Natural killer cell (primary cell): ENCODE measurements at regions not wholly inside any gene's neighbourhood (a gene's known extent, or its start where the extent isn't known, plus 50 kb on each side); places are given as distances from the start of the nearest gene placed in this dataset.

Experiments
- ATAC-seq, 3 donors: fragments of 150-1000 bp in 2 of 3; fragments of 200-7000 bp in 1 of 3; cut with Tn5 transposase; 1 replicate in 1 of 3; 2 replicates in 2 of 3; pipeline ENCODE4 v1.10.0; 2021; ENCODE audit warnings: mild to moderate bottlenecking in 2 of 3, moderate library complexity in 2 of 3
- DNase-seq, 2 donors: peaks; one replicate each; pipeline versions ENCODE4 v3.0.0 to v3.0.0-alpha.2; 2013 to 2021; ENCODE audit warnings: mixed read lengths in 1 of 2
- H3K27ac ChIP-seq: one replicate; pipeline ENCODE4 v1.5.1; 2013; ENCODE audit warnings: mild to moderate bottlenecking, low read length
- H3K27me3 ChIP-seq: one replicate; pipeline ENCODE4 v1.6.1; 2013; ENCODE audit warnings: low read length; ENCODE audit not compliant: control insufficient read depth, insufficient read depth
- H3K36me3 ChIP-seq: one replicate; pipeline ENCODE4 v1.6.1; 2013; ENCODE audit warnings: low read length; ENCODE audit not compliant: control insufficient read depth, insufficient read depth
- H3K4me1 ChIP-seq: one replicate; pipeline ENCODE4 v1.6.1; 2013; ENCODE audit warnings: low read length; ENCODE audit not compliant: control insufficient read depth, insufficient read depth
- H3K4me3 ChIP-seq: one replicate; pipeline ENCODE4 v1.5.1; 2013; ENCODE audit warnings: low read length
- H3K9me3 ChIP-seq: one replicate; pipeline ENCODE4 v1.6.1; 2013; ENCODE audit warnings: low read length; ENCODE audit not compliant: control insufficient read depth, insufficient read depth
- H3K27ac Mint-ChIP-seq, 2 donors: one replicate each; pipeline ENCODE4 v1.8.0; 2022; ENCODE audit warnings: mild to moderate bottlenecking in 2 of 2, mixed read lengths in 2 of 2, moderate library complexity in 1 of 2
- H3K27me3 Mint-ChIP-seq, 2 donors: one replicate each; pipeline ENCODE4 v1.8.0; 2022; ENCODE audit warnings: low read depth in 2 of 2, mixed read lengths in 2 of 2
- H3K36me3 Mint-ChIP-seq: one replicate; pipeline ENCODE4 v1.8.0; 2022; ENCODE audit warnings: mixed read lengths
- H3K4me1 Mint-ChIP-seq, 2 donors: one replicate each; pipeline ENCODE4 v1.8.0; 2022; ENCODE audit warnings: mixed read lengths in 2 of 2
- H3K4me3 Mint-ChIP-seq: one replicate; pipeline ENCODE4 v1.8.0; 2022; ENCODE audit warnings: mild to moderate bottlenecking, moderate library complexity, mixed read lengths
- H3K9me3 Mint-ChIP-seq, 2 donors: one replicate each; pipeline ENCODE4 v1.8.0; 2022; ENCODE audit warnings: mixed read lengths in 2 of 2
- WGBS: methylation state at CpG from one replicate; pipeline ENCODE4 v1.1.7; 2013; ENCODE audit warnings: missing lambda C conversion rate; ENCODE audit not compliant: insufficient coverage; 5-methylcytosine and 5-hydroxymethylcytosine counted together
- intact Hi-C: fragments of 100-400 bp; cut with micrococcal nuclease; formaldehyde crosslinking; loops from one replicate; pipeline ENCODE4 v1.14.2; 2022
- TF ChIP-seq, protein P1 (sequence below): fragments of 200-600 bp; IDR thresholded peaks from one replicate; pipeline ENCODE4 v1.8.0; 2022; ENCODE audit warnings: antibody characterized with exemption

DNA sequence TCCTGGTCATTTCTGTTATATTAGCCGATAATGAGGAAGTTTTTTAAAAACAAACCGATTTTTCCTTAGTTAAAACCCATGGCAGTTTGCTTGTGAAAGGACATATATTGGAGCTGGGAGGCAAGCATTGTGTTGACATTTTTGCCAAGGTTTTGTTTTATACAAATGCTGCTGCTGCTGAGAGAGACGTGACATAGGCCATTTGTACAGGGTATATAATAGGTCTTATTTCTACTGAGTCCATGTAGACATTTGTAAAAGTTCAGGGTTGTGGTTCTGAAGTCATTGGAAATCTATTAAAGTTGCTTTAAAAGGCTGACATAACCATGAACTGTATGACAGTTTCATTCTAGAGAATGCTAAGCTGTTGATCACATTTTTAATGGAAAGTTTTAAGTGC lies 424.0 kb upstream of the FANCL start:
- H3K4me1 ChIP-seq: no peaks in the 10 kb centered on the region
- no peak overlapping the region for H3K4me3 ChIP-seq
- Mint-ChIP-seq H3K9me3 (peaks cover 2% of the 10 kb centered on the region in 2 donors), H3K27me3 (no peaks in the 10 kb centered on the region), H3K4me3 (no peak overlapping the region), H3K27ac (no peak overlapping the region), H3K36me3 (no peaks in the 10 kb centered on the region), H3K4me1 (no peaks in the 10 kb centered on the region)
- ATAC-seq (no peak), DNase-seq (no peak)
- intact Hi-C loops: no loop called here
- H3K27ac ChIP-seq: no peak overlapping the region
- WGBS: 86% methylated on average over 3 of the region's 3 CpGs
- H3K36me3 ChIP-seq: no peaks in the 10 kb centered on the region
- H3K9me3 ChIP-seq: no peaks in the 10 kb centered on the region
- no peaks in the 10 kb centered on the region for H3K27me3 ChIP-seq
- TF ChIP-seq, protein P1, sequence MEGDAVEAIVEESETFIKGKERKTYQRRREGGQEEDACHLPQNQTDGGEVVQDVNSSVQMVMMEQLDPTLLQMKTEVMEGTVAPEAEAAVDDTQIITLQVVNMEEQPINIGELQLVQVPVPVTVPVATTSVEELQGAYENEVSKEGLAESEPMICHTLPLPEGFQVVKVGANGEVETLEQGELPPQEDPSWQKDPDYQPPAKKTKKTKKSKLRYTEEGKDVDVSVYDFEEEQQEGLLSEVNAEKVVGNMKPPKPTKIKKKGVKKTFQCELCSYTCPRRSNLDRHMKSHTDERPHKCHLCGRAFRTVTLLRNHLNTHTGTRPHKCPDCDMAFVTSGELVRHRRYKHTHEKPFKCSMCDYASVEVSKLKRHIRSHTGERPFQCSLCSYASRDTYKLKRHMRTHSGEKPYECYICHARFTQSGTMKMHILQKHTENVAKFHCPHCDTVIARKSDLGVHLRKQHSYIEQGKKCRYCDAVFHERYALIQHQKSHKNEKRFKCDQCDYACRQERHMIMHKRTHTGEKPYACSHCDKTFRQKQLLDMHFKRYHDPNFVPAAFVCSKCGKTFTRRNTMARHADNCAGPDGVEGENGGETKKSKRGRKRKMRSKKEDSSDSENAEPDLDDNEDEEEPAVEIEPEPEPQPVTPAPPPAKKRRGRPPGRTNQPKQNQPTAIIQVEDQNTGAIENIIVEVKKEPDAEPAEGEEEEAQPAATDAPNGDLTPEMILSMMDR: no peak

DNA sequence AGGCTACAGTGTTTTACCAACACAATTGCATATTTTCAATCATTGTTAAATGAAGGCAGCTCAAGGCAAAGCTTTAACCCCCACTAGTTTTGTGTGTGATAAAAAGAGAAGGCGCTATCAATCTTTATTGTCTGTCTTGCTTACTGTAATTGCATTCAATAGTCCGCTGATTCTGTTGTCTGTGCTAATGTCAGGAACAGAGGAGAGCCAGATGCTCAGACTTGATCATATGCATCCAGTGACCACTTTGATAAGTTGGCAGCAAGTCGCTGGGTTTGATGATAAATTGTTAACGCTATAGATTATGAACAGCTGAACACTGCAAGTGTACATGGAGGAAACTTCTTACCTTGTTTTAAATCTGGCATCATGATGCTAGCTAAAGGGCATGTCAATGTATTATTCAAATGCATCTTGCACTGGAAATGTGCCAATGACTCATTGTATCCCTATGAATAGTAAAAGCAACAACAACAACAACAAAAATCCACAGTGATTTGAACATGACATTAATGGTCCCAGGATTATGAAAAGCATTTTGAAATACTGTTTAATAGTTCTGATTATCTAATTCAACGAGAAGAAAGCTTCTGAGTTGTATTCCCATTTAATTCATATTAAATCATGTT lies 423.5 kb upstream of the FANCL start:
- Mint-ChIP-seq H3K36me3 (no peaks in the 10 kb centered on the region), H3K4me1 (no peaks in the 10 kb centered on the region), H3K9me3 (peaks cover 2% of the 10 kb centered on the region in 2 donors), H3K27me3 (no peaks in the 10 kb centered on the region), H3K4me3 (no peak overlapping the region), H3K27ac (no peak overlapping the region)
- DNase-seq (no peak), ATAC-seq (no peak)
- 94% methylated on average over 4 of the region's 5 CpGs for WGBS
- no peaks in the 10 kb centered on the region for H3K4me1 ChIP-seq
- no peak overlapping the region for H3K27ac ChIP-seq
- H3K36me3 ChIP-seq: no peaks in the 10 kb centered on the region
- TF ChIP-seq, protein P1: no peak
- no peak overlapping the region for H3K4me3 ChIP-seq
- no peaks in the 10 kb centered on the region for H3K27me3 ChIP-seq
- intact Hi-C loops: no loop called here
- no peaks in the 10 kb centered on the region for H3K9me3 ChIP-seq

DNA sequence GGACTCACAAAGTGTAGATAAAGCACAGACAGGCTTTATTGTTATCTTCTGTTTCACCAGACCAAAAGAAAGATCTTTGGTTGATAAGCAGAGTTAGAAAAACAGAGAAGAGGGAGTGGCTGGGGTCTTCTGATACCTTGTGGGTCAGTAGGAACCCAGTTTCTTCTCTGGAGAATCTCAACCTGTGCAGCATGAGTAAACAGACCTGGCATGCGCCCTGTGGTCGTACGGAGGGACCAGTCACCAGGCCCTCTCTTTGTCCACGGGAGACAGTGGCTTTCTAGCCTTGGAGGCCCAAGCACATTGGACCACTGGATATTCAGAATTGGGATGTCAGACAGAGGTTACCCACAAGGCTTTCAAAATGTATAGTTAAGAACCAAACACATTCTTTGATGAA lies 418.9 kb upstream of the FANCL start:
- Mint-ChIP-seq H3K4me1 (no peaks in the 10 kb centered on the region), H3K36me3 (no peaks in the 10 kb centered on the region), H3K4me3 (no peak overlapping the region), H3K9me3 (peaks cover 0 to 4% of the 10 kb centered on the region in 2 donors), H3K27ac (no peak overlapping the region), H3K27me3 (no peaks in the 10 kb centered on the region)
- no peak overlapping the region for H3K4me3 ChIP-seq
- no peak overlapping the region for H3K27ac ChIP-seq
- ATAC-seq (no peak), DNase-seq (no peak)
- H3K36me3 ChIP-seq: no peaks in the 10 kb centered on the region
- H3K27me3 ChIP-seq: no peaks in the 10 kb centered on the region
- no peaks in the 10 kb centered on the region for H3K4me1 ChIP-seq
- H3K9me3 ChIP-seq: no peaks in the 10 kb centered on the region
- TF ChIP-seq, protein P1: no peak
- WGBS: 95% methylated on average over 4 of the region's 4 CpGs
- intact Hi-C loops: no loop called here

DNA sequence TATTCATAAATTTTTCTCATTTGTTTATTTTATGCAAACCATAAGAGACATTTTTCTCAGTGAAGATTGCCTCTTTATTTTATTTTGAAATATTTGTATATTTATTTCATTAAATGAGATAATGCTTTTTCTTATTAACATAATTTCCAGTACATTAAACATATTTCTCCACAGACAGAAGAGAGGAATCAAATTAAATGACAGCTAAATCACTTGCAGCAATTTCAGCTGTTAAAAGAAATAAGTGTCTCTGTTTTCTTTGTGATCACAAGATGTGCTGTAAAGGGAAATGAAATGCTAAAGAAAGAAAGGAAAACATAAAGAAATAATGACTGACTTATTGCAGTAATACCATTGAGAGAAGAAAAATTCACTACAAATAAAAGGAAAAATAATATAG lies 414.0 kb upstream of the FANCL start:
- no peak overlapping the region for H3K27ac Mint-ChIP-seq
- no peaks in the 10 kb centered on the region for H3K27me3 Mint-ChIP-seq
- Histone ChIP-seq H3K9me3 (no peaks in the 10 kb centered on the region), H3K36me3 (no peaks in the 10 kb centered on the region), H3K27me3 (no peaks in the 10 kb centered on the region), H3K27ac (no peak overlapping the region), H3K4me3 (no peak overlapping the region), H3K4me1 (no peaks in the 10 kb centered on the region)
- TF ChIP-seq, protein P1: no peak
- H3K4me1 Mint-ChIP-seq: no peaks in the 10 kb centered on the region
- no peak overlapping the region for H3K4me3 Mint-ChIP-seq
- peaks cover 0 to 6% of the 10 kb centered on the region in 2 donors for H3K9me3 Mint-ChIP-seq
- intact Hi-C loops: no loop called here
- ATAC-seq (no peak), DNase-seq (no peak)
- H3K36me3 Mint-ChIP-seq: no peaks in the 10 kb centered on the region
